ENCODE measurements at regions not wholly inside any gene's neighbourhood (a gene's known extent, or its start where the extent isn't known, plus 50 kb on each side); places are given as distances from the start of the nearest gene placed in this dataset.

DNA sequence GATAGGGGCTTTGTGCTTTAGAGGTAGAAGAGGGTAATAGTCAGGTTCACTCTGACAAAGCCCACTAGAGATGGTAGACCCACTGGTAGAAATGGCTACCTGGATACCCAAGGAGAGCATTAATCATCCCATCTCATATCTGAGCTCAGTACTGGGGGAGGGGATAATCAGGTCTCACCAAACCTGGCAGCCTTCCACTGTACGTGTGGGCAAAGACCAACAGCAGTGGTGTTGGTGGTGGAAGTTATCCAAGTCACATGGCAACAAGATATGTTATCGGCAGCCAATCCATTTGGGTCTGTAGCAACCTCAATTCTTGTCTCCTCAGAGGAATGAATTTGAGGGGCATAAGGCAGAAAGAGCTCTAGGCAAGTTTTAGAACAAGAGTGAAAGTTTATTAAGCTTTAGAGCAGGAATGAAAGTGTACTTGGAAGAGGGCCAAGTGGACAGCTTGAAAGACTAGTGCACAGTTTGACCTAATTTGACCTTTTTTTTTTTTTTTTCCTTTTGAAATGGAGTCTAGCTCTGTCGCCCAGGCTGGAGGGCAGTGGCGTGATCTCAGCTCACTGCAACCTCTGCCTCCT lies 67.0 kb upstream of the CXCL13 start:
- no peak for DNase-seq
